H1 (cell line): ENCODE measurements at regions not wholly inside any gene's neighbourhood (a gene's known extent, or its start where the extent isn't known, plus 50 kb on each side); places are given as distances from the start of the nearest gene placed in this dataset.

Source experiments
- CREB1 ChIP-seq: IDR thresholded peaks from 2 replicates; pipeline ENCODE4 v1.6.1; 2012; ENCODE audit warnings: inconsistent platforms
- TF ChIP-seq, protein P1 (sequence below): fragments of 300-600 bp; sonication (generic); IDR thresholded peaks from 2 replicates; pipeline ENCODE4 v1.7.1; 2012; ENCODE audit warnings: low read length, moderate library complexity, mild to moderate bottlenecking, inconsistent platforms; ENCODE audit not compliant: insufficient replicate concordance

DNA sequence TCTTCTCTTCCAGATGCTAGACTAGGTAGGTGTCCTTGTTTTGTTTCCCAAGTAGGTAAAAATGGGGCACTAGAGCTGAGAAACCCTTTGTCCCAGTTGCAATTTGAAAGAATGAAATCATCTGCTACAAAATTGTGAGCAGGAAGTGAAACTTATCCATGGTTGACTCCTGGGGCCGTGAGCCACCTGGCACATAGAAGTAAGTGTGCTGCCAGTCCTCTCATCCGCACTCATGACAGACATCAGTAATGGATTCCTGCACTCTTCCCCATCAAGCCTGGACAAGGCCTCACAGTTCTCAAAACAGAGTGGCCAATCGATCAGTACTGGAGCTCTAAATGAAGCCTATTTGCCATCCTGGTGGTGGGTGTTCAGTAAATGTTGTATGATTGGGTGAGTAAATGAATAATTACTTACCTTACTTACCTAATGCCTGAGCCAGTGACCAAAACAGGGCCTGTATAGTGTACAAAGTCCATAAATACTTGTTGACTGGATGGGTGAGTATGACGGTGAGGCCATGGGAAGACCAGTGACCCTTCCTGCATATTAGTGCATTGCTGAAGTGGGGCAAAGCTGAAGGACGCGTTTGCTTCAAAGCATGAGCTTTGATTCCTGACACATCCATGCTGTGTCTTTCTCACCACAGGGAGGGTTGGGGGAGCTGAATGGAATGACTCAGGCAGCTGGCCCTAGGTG is 68.9 kb upstream of the HEPHL1 start (continued):
- TF ChIP-seq, protein P1, sequence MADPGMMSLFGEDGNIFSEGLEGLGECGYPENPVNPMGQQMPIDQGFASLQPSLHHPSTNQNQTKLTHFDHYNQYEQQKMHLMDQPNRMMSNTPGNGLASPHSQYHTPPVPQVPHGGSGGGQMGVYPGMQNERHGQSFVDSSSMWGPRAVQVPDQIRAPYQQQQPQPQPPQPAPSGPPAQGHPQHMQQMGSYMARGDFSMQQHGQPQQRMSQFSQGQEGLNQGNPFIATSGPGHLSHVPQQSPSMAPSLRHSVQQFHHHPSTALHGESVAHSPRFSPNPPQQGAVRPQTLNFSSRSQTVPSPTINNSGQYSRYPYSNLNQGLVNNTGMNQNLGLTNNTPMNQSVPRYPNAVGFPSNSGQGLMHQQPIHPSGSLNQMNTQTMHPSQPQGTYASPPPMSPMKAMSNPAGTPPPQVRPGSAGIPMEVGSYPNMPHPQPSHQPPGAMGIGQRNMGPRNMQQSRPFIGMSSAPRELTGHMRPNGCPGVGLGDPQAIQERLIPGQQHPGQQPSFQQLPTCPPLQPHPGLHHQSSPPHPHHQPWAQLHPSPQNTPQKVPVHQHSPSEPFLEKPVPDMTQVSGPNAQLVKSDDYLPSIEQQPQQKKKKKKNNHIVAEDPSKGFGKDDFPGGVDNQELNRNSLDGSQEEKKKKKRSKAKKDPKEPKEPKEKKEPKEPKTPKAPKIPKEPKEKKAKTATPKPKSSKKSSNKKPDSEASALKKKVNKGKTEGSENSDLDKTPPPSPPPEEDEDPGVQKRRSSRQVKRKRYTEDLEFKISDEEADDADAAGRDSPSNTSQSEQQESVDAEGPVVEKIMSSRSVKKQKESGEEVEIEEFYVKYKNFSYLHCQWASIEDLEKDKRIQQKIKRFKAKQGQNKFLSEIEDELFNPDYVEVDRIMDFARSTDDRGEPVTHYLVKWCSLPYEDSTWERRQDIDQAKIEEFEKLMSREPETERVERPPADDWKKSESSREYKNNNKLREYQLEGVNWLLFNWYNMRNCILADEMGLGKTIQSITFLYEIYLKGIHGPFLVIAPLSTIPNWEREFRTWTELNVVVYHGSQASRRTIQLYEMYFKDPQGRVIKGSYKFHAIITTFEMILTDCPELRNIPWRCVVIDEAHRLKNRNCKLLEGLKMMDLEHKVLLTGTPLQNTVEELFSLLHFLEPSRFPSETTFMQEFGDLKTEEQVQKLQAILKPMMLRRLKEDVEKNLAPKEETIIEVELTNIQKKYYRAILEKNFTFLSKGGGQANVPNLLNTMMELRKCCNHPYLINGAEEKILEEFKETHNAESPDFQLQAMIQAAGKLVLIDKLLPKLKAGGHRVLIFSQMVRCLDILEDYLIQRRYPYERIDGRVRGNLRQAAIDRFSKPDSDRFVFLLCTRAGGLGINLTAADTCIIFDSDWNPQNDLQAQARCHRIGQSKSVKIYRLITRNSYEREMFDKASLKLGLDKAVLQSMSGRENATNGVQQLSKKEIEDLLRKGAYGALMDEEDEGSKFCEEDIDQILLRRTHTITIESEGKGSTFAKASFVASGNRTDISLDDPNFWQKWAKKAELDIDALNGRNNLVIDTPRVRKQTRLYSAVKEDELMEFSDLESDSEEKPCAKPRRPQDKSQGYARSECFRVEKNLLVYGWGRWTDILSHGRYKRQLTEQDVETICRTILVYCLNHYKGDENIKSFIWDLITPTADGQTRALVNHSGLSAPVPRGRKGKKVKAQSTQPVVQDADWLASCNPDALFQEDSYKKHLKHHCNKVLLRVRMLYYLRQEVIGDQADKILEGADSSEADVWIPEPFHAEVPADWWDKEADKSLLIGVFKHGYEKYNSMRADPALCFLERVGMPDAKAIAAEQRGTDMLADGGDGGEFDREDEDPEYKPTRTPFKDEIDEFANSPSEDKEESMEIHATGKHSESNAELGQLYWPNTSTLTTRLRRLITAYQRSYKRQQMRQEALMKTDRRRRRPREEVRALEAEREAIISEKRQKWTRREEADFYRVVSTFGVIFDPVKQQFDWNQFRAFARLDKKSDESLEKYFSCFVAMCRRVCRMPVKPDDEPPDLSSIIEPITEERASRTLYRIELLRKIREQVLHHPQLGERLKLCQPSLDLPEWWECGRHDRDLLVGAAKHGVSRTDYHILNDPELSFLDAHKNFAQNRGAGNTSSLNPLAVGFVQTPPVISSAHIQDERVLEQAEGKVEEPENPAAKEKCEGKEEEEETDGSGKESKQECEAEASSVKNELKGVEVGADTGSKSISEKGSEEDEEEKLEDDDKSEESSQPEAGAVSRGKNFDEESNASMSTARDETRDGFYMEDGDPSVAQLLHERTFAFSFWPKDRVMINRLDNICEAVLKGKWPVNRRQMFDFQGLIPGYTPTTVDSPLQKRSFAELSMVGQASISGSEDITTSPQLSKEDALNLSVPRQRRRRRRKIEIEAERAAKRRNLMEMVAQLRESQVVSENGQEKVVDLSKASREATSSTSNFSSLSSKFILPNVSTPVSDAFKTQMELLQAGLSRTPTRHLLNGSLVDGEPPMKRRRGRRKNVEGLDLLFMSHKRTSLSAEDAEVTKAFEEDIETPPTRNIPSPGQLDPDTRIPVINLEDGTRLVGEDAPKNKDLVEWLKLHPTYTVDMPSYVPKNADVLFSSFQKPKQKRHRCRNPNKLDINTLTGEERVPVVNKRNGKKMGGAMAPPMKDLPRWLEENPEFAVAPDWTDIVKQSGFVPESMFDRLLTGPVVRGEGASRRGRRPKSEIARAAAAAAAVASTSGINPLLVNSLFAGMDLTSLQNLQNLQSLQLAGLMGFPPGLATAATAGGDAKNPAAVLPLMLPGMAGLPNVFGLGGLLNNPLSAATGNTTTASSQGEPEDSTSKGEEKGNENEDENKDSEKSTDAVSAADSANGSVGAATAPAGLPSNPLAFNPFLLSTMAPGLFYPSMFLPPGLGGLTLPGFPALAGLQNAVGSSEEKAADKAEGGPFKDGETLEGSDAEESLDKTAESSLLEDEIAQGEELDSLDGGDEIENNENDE = no peak
- TF ChIP-seq CREB1 = no peak
